Subcutaneous abdominal adipose tissue (tissue), 5 donors: ENCODE measurements at regions not wholly inside any gene's neighbourhood (a gene's known extent, or its start where the extent isn't known, plus 50 kb on each side); places are given as distances from the start of the nearest gene placed in this dataset.

Source experiments
- H3K27ac ChIP-seq: one replicate; pipeline ENCODE4 v1.7.0; 2013; ENCODE audit warnings: low read depth, mild to moderate bottlenecking, inconsistent platforms, low read length, moderate library complexity
- H3K27me3 ChIP-seq, 5 donors: one replicate each; pipeline ENCODE4 v1.7.0; 2013; ENCODE audit warnings: low read length in 5 of 5, inconsistent platforms in 1 of 5; ENCODE audit not compliant: control insufficient read depth in 5 of 5, insufficient read depth in 4 of 5
- H3K36me3 ChIP-seq, 5 donors: one replicate each; pipeline ENCODE4 v1.7.0; 2013; ENCODE audit warnings: low read length in 5 of 5; ENCODE audit not compliant: control insufficient read depth in 5 of 5, insufficient read depth in 5 of 5
- H3K4me1 ChIP-seq, 5 donors: one replicate each; pipeline ENCODE4 v1.7.0; 2013; ENCODE audit warnings: low read length in 5 of 5, mild to moderate bottlenecking in 3 of 5, moderate library complexity in 1 of 5; ENCODE audit not compliant: control insufficient read depth in 5 of 5, insufficient read depth in 5 of 5
- H3K4me3 ChIP-seq, 5 donors: one replicate each; pipeline ENCODE4 v1.7.0; 2013; ENCODE audit warnings: low read length in 5 of 5, low read depth in 1 of 5
- H3K9ac ChIP-seq, 5 donors: one replicate each; pipeline ENCODE4 v1.7.0; 2013; ENCODE audit warnings: low read length in 5 of 5, mild to moderate bottlenecking in 4 of 5, moderate library complexity in 3 of 5
- H3K9me3 ChIP-seq, 5 donors: one replicate each; pipeline ENCODE4 v1.7.0; 2013; ENCODE audit warnings: low read length in 5 of 5; ENCODE audit not compliant: control insufficient read depth in 5 of 5
- donor health status: healthy.
- donor health status: healthy.
- donor health status: healthy.
- donor health status: healthy.
- donor health status: healthy.

DNA sequence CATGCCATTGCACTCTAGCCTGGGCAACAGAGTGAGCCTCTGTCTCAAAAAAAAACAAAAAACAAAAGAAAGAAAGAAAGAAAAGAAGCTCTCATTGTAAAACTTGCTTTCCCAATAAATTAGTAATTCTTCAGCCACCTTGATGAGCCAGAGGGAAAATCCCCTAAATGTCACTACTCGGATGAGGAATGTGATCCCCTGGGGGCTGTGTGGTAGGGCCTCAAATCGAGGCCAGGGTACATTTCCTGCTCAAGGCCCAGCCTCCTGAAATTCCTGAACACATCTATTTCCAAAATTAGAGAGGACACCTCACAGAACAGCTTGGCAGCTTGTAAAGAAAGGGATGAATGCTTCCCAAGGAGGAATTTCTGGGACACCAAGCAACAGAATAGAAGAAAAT lies 147.1 kb upstream of the SESN3 start:
- Histone ChIP-seq H3K4me3 (no peak overlapping the region), H3K36me3 (no peaks in the 10 kb centered on the region), H3K9me3 (no peaks in the 10 kb centered on the region), H3K9ac (no peak overlapping the region), H3K4me1 (peaks cover 0 to 5% (median 0%) of the 10 kb centered on the region in 5 donors), H3K27me3 (no peaks in the 10 kb centered on the region), H3K27ac (no peak overlapping the region)

DNA sequence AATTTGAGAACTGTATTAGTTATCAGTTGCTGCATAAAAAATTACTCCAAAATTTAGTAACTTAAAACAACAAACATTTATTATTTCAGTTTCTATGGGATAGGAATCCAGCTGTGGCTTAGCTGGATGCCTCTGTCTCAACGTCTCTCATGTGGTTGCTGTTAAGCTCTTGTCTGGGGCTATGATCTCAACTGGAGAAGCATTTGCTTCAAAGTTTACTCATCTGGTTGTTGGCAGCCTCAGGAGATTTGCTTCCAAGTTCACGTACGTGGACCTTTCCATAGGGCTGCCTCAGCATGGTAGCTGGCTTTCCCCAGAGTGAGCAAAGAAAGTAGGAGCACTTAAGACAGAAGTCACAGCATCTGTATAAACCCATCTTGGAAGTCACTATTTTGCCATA lies 144.9 kb upstream of the SESN3 start:
- no peak overlapping the region for H3K27ac ChIP-seq
- H3K27me3 ChIP-seq, result no peaks in the 10 kb centered on the region
- no peaks in the 10 kb centered on the region for H3K9me3 ChIP-seq
- no peak overlapping the region for H3K9ac ChIP-seq
- H3K4me1 ChIP-seq, result peaks cover 0 to 5% (median 0%) of the 10 kb centered on the region in 5 donors
- H3K36me3 ChIP-seq, result no peaks in the 10 kb centered on the region
- no peak overlapping the region for H3K4me3 ChIP-seq

DNA sequence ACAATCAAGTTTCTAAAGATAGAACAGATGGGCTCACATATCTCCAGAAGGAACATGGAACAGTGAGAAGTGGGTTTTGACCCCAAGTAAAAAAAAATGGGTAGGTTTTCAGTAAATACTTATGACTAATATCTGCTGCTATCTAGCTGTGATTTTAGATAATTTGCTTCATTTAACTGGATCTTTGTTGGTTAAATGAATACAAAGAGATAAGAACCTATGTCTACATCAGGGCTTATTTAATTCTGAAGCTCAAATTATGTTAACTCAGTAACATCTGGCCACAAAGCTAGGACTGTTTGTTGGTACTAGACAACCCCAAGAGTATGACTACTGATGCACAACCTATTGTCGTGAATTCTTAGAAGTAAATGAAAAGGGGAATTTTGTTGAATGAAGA lies 144.4 kb upstream of the SESN3 start:
- Histone ChIP-seq H3K27ac (no peak overlapping the region), H3K9ac (no peak overlapping the region), H3K36me3 (no peaks in the 10 kb centered on the region), H3K4me3 (no peak overlapping the region), H3K9me3 (no peaks in the 10 kb centered on the region), H3K27me3 (no peaks in the 10 kb centered on the region), H3K4me1 (peaks cover 0 to 5% (median 0%) of the 10 kb centered on the region in 5 donors)

DNA sequence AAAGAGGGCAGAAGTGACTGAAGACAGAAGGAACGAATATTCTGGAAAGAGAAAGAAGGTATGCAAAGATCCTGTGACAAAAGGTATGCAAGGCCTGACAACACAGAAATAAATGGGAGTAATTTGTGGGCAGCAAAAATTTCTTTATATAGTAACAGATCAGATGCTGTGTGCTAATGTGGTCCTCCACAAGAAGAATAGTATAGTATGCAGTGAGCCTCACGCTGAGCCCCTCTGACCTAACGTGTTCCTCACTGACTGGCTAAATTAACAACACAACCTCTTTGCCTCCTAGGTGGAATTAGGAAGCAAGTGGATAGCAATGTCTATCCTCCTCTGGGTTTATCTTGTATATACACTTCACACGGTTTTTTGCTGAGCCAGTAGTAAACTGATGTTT lies 143.1 kb upstream of the SESN3 start:
- Histone ChIP-seq H3K4me1 (peaks cover 0 to 5% (median 0%) of the 10 kb centered on the region in 5 donors), H3K9me3 (no peaks in the 10 kb centered on the region), H3K27me3 (no peaks in the 10 kb centered on the region), H3K4me3 (no peak overlapping the region), H3K27ac (no peak overlapping the region), H3K36me3 (no peaks in the 10 kb centered on the region), H3K9ac (no peak overlapping the region)

DNA sequence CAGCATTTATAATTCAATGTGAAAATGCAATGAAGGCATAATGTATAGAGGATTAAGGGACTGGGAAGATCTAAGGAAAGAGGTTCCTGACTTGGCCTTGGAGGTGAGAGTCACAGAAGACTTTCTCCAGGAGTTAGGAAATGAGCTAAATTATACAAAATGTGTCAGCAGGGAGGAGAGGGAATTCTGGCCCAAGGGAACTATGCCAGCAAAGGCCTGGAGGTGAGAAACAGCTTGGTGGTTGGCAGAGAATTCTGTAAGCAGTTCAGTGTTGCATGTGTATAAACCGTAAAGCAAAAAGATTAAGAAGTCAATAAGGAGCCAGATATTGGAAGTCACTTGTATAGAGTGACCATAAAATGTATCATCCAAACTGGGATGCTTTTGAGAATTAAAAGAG lies 142.2 kb upstream of the SESN3 start:
- Histone ChIP-seq H3K4me1 (peaks cover 0 to 5% (median 0%) of the 10 kb centered on the region in 5 donors), H3K36me3 (no peaks in the 10 kb centered on the region), H3K9ac (no peak overlapping the region), H3K9me3 (no peaks in the 10 kb centered on the region), H3K4me3 (no peak overlapping the region), H3K27ac (no peak overlapping the region), H3K27me3 (no peaks in the 10 kb centered on the region)

DNA sequence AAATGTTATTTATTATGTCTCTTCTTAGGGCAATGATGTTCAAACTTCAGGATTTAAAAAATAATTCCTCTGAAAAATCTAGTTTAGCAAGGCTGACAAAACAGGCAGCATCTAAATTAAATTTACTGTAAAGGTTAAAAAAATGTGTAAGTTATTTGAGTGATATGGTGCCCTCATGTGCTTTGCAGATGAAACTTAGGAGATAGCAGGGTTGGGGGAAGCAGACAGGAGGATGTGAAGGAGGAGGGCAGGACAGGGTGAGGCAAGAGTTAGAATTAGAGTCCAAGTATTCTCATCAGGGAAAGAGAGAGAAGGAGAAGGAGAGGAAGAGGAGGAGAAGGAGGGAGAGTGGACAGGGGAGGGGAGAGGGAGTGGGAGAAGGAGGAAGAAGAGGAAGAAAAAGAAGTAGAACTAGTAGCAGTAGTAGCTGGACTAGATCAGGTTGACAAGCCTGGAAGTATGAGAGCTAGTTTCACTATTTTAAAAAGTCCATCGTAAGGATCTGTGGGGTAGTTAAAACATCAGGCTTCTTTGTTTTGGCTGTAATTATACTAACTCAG lies 141.2 kb upstream of the SESN3 start:
- no peak overlapping the region for H3K27ac ChIP-seq
- no peaks in the 10 kb centered on the region for H3K9me3 ChIP-seq
- no peaks in the 10 kb centered on the region for H3K27me3 ChIP-seq
- no peak overlapping the region for H3K9ac ChIP-seq
- H3K36me3 ChIP-seq, result no peaks in the 10 kb centered on the region
- no peak overlapping the region for H3K4me3 ChIP-seq
- H3K4me1 ChIP-seq, result peaks cover 0 to 5% (median 0%) of the 10 kb centered on the region in 5 donors

DNA sequence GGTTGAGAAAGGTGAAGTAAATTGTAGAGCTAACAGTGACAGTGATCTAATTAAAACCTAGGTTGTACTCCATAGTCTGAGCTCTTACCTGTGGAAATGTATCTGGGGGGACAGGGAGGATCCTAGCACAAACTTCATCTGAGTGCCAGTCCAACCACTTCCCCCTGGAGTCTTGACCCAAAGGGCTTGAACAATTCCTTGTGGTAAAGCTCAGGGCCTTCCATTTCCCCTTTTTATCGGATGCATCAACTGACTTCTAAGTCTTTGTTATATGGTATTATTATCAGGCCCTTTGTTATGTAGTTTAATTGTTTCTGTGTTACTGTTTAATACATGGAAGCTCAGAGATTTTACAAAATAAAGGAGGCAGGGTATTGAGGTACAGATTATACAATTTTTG lies 140.2 kb upstream of the SESN3 start:
- Histone ChIP-seq H3K27ac (no peak overlapping the region), H3K27me3 (no peaks in the 10 kb centered on the region), H3K36me3 (no peaks in the 10 kb centered on the region), H3K4me1 (peaks cover 0 to 4% (median 0%) of the 10 kb centered on the region in 5 donors), H3K4me3 (no peak overlapping the region), H3K9me3 (no peaks in the 10 kb centered on the region), H3K9ac (no peak overlapping the region)

DNA sequence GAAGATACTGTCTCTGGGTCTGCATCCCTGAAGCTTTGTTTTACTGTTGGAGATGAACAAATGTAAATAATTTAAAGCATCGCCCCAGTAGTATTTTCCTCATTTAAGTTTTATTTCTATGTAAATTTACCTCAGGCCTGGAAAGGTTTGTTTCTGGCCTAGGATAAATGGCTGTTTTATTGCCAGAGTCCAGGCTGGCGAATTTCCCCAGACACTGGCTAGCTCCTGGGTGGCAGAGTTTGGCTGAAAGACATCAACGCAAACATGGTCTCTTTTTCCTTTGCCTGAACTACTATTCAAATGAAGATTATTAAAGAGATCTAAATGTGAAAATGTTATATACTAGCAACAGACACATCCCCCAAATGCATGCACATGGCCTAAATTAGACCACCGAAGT lies 136.7 kb upstream of the SESN3 start:
- H3K9me3 ChIP-seq, result no peaks in the 10 kb centered on the region
- H3K4me3 ChIP-seq, result no peak overlapping the region
- peaks cover 0 to 7% (median 0%) of the 10 kb centered on the region in 5 donors for H3K4me1 ChIP-seq
- H3K9ac ChIP-seq, result no peak overlapping the region
- no peak overlapping the region for H3K27ac ChIP-seq
- H3K36me3 ChIP-seq, result no peaks in the 10 kb centered on the region
- no peaks in the 10 kb centered on the region for H3K27me3 ChIP-seq

DNA sequence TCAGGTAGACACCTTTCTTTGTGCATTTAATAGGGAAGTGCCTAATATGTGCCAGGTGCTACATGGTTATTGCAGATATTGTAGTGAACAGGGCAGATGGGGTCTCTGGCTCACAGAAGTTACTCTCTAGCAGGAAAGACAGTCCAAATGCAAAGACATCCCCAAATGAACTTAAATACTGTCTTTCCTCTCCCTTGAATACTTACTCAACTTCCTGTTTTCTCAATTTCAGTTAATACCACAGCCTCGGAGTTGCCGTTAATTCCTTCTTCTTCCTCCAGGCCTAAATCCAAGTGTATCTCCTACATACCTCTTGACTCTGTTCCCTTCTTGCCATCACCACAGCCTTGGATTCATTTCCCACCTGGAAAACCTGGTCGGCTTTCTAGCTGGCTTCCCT lies 134.3 kb upstream of the SESN3 start:
- Histone ChIP-seq H3K36me3 (no peaks in the 10 kb centered on the region), H3K9me3 (no peaks in the 10 kb centered on the region), H3K27ac (no peak overlapping the region), H3K27me3 (no peaks in the 10 kb centered on the region), H3K9ac (no peak overlapping the region), H3K4me1 (peaks cover 0 to 10% (median 7%) of the 10 kb centered on the region in 5 donors), H3K4me3 (no peak overlapping the region)

DNA sequence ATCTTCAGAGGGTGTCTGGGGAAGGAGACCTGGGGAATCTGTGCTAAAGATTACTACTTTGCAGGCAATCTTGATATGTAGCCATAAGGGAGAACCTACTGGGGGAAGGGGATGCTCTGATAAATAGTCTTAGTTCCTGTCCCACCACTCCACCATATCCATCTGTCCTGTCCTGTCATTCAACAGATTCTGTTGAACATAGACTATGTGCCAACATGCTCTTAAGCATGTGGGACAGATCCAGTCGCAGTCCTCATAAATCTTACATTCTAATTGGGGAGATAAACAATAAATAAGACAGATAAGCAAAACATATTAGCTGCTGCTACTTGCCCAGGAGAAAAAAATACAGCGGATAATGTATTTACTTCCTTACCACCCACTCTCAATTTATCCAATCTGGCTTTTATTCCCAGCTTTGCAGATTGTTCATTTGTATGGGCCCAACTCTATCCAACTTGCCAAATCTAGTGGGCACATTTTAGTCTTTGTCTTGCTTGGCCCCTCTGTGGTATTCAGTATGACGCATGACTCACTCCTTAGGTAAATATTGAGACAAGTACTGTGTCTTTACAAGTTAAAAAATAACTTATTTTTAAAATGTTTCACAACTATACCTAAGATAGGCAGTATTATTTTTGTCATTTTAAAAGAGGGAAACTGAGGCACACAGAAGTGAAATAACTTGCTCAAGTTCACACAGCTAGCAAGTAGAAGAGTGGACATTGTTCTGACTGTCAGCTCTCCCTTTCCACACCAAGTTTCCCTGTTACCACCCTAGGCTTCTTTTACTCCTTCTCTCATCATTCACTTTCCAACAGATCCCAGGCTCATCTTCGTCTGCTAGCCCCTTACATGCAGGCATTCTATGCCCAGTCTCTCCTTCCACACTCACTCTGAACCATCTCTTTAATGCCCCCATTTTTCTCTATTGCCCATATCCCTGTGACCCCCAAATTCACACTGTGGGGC lies 133.6 kb upstream of the SESN3 start:
- Histone ChIP-seq H3K4me3 (no peak overlapping the region), H3K4me1 (peaks cover 0 to 16% (median 14%) of the 10 kb centered on the region in 5 donors), H3K27ac (no peak overlapping the region), H3K9ac (no peak overlapping the region), H3K36me3 (no peaks in the 10 kb centered on the region), H3K27me3 (no peaks in the 10 kb centered on the region), H3K9me3 (no peaks in the 10 kb centered on the region)
